Activated CD4-positive, alpha-beta T cell treated with anti-CD3 and anti-CD28 coated beads, Interleukin-2, amount 50 U/mL, for 4 hours (primary cell): ENCODE measurements at regions not wholly inside any gene's neighbourhood (a gene's known extent, or its start where the extent isn't known, plus 50 kb on each side); places are given as distances from the start of the nearest gene placed in this dataset.
"Not testable (repeated sequence)": the region's sequence is repeated elsewhere in the genome, so short reads cannot be mapped to it uniquely, and the experiment has no call there.

Experiments
- DNase-seq, 2 experiments: peaks; one replicate each; pipeline ENCODE4 v3.0.0-alpha.2; 2020

GRCh38 chr3:95212117-95212516, 1149.3 kb downstream of the NSUN3 start:
- DNase-seq, result no peak

- DNase-seq, result no peak
Measured at GRCh38 chr3:95215437-95215957, 1152.6 kb downstream of the NSUN3 start.

GRCh38 chr3:95217661-95218060, 1154.8 kb downstream of the NSUN3 start:
- DNase-seq, result no peak

GRCh38 chr3:95218484-95218883, 1155.6 kb downstream of the NSUN3 start:
- DNase-seq, result no peak

GRCh38 chr3:95226437-95226836, 1163.6 kb downstream of the NSUN3 start:
- no peak for DNase-seq

GRCh38 chr3:95227092-95227491, 1164.2 kb downstream of the NSUN3 start:
- DNase-seq, result no peak

GRCh38 chr3:95228416-95228815, 1165.6 kb downstream of the NSUN3 start:
- DNase-seq, result no peak

GRCh38 chr3:95235916-95236315, 1173.1 kb downstream of the NSUN3 start:
- no peak for DNase-seq

GRCh38 chr3:95237783-95238182, 1174.9 kb downstream of the NSUN3 start:
- DNase-seq, result no peak

- DNase-seq, result no peak
Measured at GRCh38 chr3:95240395-95240794, 1177.5 kb downstream of the NSUN3 start.

- DNase-seq, result not testable (repeated sequence)
Measured at GRCh38 chr3:95241256-95241655, 1178.4 kb downstream of the NSUN3 start.

- DNase-seq, result no peak
Measured at GRCh38 chr3:95246413-95246812, 1183.6 kb downstream of the NSUN3 start.

GRCh38 chr3:95254061-95254460, 1191.2 kb downstream of the NSUN3 start:
- no peak for DNase-seq

GRCh38 chr3:95254758-95255157, 1191.9 kb downstream of the NSUN3 start:
- DNase-seq, result no peak

GRCh38 chr3:95265129-95265528, 1202.3 kb downstream of the NSUN3 start:
- no peak for DNase-seq

- DNase-seq, result no peak
Measured at GRCh38 chr3:95271395-95271794, 1208.5 kb downstream of the NSUN3 start.

GRCh38 chr3:95272166-95272565, 1209.3 kb downstream of the NSUN3 start:
- DNase-seq, result no peak

- DNase-seq, result no peak
Measured at GRCh38 chr3:95272781-95273180, 1209.9 kb downstream of the NSUN3 start.

- no peak for DNase-seq
Measured at GRCh38 chr3:95277613-95278012, 1214.8 kb downstream of the NSUN3 start.

- no peak for DNase-seq
Measured at GRCh38 chr3:95280711-95281352, 1218.0 kb downstream of the NSUN3 start.

- DNase-seq, result no peak
Measured at GRCh38 chr3:95289295-95289694, 1226.4 kb downstream of the NSUN3 start.

GRCh38 chr3:95297581-95297980, 1234.7 kb downstream of the NSUN3 start:
- DNase-seq, result no peak

GRCh38 chr3:95302044-95302443, 1239.2 kb downstream of the NSUN3 start:
- no peak for DNase-seq

GRCh38 chr3:95310560-95310959, 1247.7 kb downstream of the NSUN3 start:
- DNase-seq, result no peak

- no peak for DNase-seq
Measured at GRCh38 chr3:95311272-95311671, 1248.4 kb downstream of the NSUN3 start.
